ENCODE measurements at regions not wholly inside any gene's neighbourhood (a gene's known extent, or its start where the extent isn't known, plus 50 kb on each side); places are given as distances from the start of the nearest gene placed in this dataset.

GRCh38 chr15:91431041-91431715 lies 331.1 kb downstream of the SV2B start:
- no peak for TF ChIP-seq CTCF (IDR thresholded peaks at IDR 0.05)
- TF ChIP-seq POLR2AphosphoS5 (IDR thresholded peaks at IDR 0.05), result no peak
